GM23248 (cell line): ENCODE measurements at regions not wholly inside any gene's neighbourhood (a gene's known extent, or its start where the extent isn't known, plus 50 kb on each side); places are given as distances from the start of the nearest gene placed in this dataset.

Experiments used
- EZH2 ChIP-seq: fragments of 200-600 bp; sonication (generic); IDR thresholded peaks from 2 replicates; pipeline ENCODE4 v1.6.1; 2018; ENCODE audit warnings: antibody characterized with exemption, mild to moderate bottlenecking; ENCODE audit not compliant: insufficient read depth, poor library complexity, severe bottlenecking
- EZH2phosphoT487 ChIP-seq: fragments of 200-600 bp; sonication (generic); IDR thresholded peaks from 2 replicates; pipeline ENCODE4 v1.6.1; 2018; ENCODE audit warnings: antibody characterized with exemption, moderate library complexity, mild to moderate bottlenecking, low read depth; ENCODE audit not compliant: insufficient read depth

- TF ChIP-seq EZH2, result no peak
- no peak for TF ChIP-seq EZH2phosphoT487
These were observed 157.8 kb upstream of the PREP start for GRCh38 chr6:105560611-105561066.
